Stimulated activated CD4-positive, alpha-beta T cell treated with anti-CD3 and anti-CD28 coated beads, Interleukin-1b, Interleukin-23, amount 100 ng/mL, for 24 hours (primary cell): ENCODE measurements at regions not wholly inside any gene's neighbourhood (a gene's known extent, or its start where the extent isn't known, plus 50 kb on each side); places are given as distances from the start of the nearest gene placed in this dataset.

Experiments
- DNase-seq, 4 experiments: peaks; one replicate each; pipeline ENCODE4 v3.0.0-alpha.2; 2020; ENCODE audit warnings: low read depth in 4 of 4, low spot score in 1 of 4

- DNase-seq, result peak; percentile 74 to 89 (median 83)
Observed at GRCh38 chr6:79777713-79778579, 146.8 kb downstream of the SH3BGRL2 start.

- no peak for DNase-seq
Observed at GRCh38 chr6:79776076-79776475, 144.9 kb downstream of the SH3BGRL2 start.

- no peak for DNase-seq
Observed at GRCh38 chr6:79775222-79775621, 144.1 kb downstream of the SH3BGRL2 start.

- no peak for DNase-seq
Observed at GRCh38 chr6:79764747-79765146, 133.6 kb downstream of the SH3BGRL2 start.

- no peak for DNase-seq
Observed at GRCh38 chr6:79763301-79763700, 132.2 kb downstream of the SH3BGRL2 start.

- no peak for DNase-seq
Observed at GRCh38 chr6:79762370-79762769, 131.2 kb downstream of the SH3BGRL2 start.

- DNase-seq, result no peak
Observed at GRCh38 chr6:79756496-79756895, 125.4 kb downstream of the SH3BGRL2 start.

- no peak for DNase-seq
Observed at GRCh38 chr6:79755967-79756366, 124.8 kb downstream of the SH3BGRL2 start.
